ENCODE measurements at regions not wholly inside any gene's neighbourhood (a gene's known extent, or its start where the extent isn't known, plus 50 kb on each side); places are given as distances from the start of the nearest gene placed in this dataset.

DNA sequence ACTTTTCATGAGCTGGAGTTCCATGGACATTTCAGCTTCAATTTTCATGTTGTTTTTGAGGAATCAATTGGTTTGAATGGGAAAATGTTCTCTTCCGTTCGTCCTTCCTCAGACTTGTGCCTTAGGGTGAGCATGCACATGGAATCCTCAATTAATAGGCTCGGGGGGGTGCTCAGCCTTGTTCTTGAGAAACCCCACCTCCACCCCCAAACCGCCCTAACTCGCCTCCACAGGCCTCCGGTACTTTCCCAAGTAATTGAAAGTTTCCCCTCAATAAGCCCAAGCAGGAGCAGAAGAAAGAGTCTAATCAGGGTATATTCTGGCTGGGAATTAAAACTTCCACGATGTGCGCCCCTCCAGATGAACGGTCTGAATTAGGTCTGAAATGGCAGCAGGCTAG lies 945.2 kb downstream of the GRID1 start:
- TF ChIP-seq ZFX (IDR thresholded peaks at IDR 0.05; ENCODE audit: borderline replicate concordance): no peak
- TF ChIP-seq, protein P1, sequence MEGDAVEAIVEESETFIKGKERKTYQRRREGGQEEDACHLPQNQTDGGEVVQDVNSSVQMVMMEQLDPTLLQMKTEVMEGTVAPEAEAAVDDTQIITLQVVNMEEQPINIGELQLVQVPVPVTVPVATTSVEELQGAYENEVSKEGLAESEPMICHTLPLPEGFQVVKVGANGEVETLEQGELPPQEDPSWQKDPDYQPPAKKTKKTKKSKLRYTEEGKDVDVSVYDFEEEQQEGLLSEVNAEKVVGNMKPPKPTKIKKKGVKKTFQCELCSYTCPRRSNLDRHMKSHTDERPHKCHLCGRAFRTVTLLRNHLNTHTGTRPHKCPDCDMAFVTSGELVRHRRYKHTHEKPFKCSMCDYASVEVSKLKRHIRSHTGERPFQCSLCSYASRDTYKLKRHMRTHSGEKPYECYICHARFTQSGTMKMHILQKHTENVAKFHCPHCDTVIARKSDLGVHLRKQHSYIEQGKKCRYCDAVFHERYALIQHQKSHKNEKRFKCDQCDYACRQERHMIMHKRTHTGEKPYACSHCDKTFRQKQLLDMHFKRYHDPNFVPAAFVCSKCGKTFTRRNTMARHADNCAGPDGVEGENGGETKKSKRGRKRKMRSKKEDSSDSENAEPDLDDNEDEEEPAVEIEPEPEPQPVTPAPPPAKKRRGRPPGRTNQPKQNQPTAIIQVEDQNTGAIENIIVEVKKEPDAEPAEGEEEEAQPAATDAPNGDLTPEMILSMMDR (IDR thresholded peaks at IDR 0.05): no peak
- H3K27ac ChIP-seq: no peak overlapping the region

DNA sequence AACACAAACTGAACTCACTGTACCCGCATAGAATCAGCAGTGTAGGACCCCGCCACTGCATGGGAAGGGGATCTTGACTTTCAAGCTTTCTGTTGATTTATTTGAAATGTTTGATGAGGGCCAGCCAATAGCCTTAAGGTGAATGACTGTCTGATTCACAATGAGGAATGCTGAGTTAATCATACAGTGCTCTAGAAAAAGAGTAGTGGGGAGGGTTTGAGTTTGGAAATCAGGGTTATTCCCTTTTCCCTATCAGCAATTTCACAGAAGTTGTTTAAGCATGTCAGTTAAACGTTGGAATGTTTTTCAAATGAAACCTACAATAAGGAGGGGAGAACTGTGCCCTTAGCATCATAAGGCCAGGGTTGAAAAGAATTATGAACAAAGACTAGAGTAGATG lies 937.5 kb downstream of the GRID1 start:
- no peak for TF ChIP-seq ZFX (IDR thresholded peaks at IDR 0.05; ENCODE audit: borderline replicate concordance)
- TF ChIP-seq, protein P1 (IDR thresholded peaks at IDR 0.05): no peak
- H3K27ac ChIP-seq: no peak overlapping the region

DNA sequence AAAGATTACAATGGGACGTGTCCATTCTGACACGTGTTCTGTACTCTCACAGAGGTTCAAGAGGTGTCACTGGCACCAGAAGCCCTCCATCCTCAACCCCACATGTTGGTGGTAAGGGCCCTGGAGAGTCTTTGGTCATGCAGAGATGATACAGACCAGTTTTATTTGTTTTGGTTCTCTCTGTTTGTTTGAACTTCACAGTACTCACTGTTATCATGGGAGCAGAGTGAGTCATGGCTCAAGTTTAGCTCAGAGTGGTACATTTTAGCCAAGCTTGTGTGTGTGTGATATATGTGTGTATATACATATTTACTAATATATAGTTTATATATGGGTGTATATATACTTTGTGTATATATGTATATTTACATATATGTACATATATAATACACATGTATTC lies 935.6 kb downstream of the GRID1 start:
- no peak overlapping the region for H3K27ac ChIP-seq
- no peak for TF ChIP-seq ZFX (IDR thresholded peaks at IDR 0.05; ENCODE audit: borderline replicate concordance)
- TF ChIP-seq, protein P1 (IDR thresholded peaks at IDR 0.05): no peak

DNA sequence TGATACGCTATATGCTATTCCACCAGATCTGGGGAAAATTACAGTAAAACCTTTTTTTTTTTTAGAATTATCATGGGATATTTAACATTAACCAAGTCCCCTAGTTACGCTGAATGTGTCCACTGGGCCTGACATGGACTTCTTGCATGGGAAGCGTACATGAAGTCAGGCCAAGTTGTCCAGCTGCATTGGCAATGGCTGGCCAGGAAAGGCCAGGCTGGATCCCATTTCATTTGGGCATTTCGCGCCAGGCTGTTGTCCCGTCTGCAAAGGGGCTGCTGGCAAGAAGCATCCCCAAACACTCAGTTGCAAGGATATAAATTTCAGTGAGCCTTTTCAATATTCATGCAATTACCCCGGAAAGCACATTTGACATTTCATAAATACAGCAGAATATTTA lies 933.3 kb downstream of the GRID1 start:
- TF ChIP-seq ZFX (IDR thresholded peaks at IDR 0.05; ENCODE audit: borderline replicate concordance): no peak
- TF ChIP-seq, protein P1 (IDR thresholded peaks at IDR 0.05): no peak

DNA sequence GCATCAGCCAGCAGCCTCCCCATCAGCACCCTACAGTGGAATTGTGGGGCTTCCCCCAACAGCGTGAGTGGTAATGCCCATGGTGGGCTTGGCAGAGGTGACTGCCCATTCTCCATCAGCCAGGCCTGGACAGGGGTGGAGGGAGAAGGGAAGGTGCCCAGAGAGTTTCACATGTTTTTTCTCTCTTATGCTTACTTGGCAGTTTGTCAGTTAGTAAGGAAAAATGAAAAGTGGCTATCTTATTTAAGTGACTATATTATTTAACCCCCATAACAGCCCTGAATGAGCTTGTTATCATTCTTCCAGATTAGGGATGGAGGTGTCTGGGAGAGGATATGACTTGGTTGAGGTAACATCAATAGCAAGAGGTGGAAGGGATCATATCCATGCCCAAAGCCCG lies 921.7 kb downstream of the GRID1 start:
- no peak for TF ChIP-seq ZFX (IDR thresholded peaks at IDR 0.05; ENCODE audit: borderline replicate concordance)
- TF ChIP-seq, protein P1 (IDR thresholded peaks at IDR 0.05): no peak
- H3K27ac ChIP-seq: no peak overlapping the region

More for the DNA sequence above, 933.3 kb downstream of the GRID1 start:
- H3K27ac ChIP-seq: no peak overlapping the region

DNA sequence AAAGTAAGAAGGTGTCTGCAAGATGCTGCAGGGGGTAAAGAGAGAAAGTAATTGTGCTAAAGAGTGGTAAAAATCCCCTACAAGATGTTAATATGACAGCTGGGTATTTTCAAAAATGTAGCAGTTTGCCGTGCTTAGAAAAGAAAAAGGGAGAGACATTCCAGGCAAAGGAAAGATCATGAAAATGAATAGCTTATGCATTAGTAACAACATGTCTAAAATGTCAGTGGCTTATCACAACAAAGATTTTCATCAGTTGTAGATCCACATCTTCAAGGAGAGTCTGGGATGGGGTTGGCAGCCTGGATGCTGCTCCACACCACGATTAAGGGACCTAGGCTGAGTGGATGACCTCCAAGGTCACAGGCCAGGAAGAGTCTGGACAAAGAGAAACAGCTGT lies 920.9 kb downstream of the GRID1 start:
- H3K27ac ChIP-seq: no peak overlapping the region
- TF ChIP-seq, protein P1 (IDR thresholded peaks at IDR 0.05): no peak
- no peak for TF ChIP-seq ZFX (IDR thresholded peaks at IDR 0.05; ENCODE audit: borderline replicate concordance)

DNA sequence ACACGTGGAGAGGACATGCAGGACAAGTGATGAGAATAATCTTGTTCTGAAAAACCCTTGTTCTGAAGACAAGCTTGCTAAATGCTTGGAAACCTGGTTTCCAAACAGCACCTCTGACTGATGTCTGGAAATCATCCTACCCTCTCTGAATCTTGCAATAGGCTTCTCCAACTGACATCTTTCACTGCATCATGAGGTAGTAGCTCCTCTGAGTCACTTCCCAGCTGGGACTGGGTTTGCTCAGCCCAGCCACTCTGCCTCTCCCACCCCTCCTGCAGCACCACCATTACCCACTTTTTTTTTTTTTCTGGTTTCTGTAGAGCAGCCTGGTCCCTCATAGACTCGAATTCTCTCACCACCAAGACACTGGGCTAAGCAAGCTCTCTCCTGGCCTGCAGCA lies 919.8 kb downstream of the GRID1 start:
- TF ChIP-seq, protein P1 (IDR thresholded peaks at IDR 0.05): no peak
- TF ChIP-seq ZFX (IDR thresholded peaks at IDR 0.05; ENCODE audit: borderline replicate concordance): no peak
- H3K27ac ChIP-seq: no peak overlapping the region

All from 22Rv1 (cell line).